ENCODE measurements at regions not wholly inside any gene's neighbourhood (a gene's known extent, or its start where the extent isn't known, plus 50 kb on each side); places are given as distances from the start of the nearest gene placed in this dataset.
"Not testable (repeated sequence)": the region's sequence is repeated elsewhere in the genome, so short reads cannot be mapped to it uniquely, and the experiment has no call there.

GRCh38 chr7:86592185-86592584 lies 51.5 kb upstream of the GRM3 start:
- intact Hi-C loops (cut with micrococcal nuclease): no loop called here

- intact Hi-C loops (cut with micrococcal nuclease): no loop called here
Observed at GRCh38 chr7:86574006-86574405, 69.7 kb upstream of the GRM3 start.

- intact Hi-C loops (cut with micrococcal nuclease): no loop called here
Observed at GRCh38 chr7:86558680-86559501, 84.8 kb upstream of the GRM3 start.

- intact Hi-C loops (cut with micrococcal nuclease): no loop called here
Observed at GRCh38 chr7:86534641-86535040, 109.1 kb upstream of the GRM3 start.

GRCh38 chr7:86504229-86504628 lies 139.5 kb upstream of the GRM3 start:
- intact Hi-C loops (cut with micrococcal nuclease): no loop called here

GRCh38 chr7:86499986-86500385 lies 143.7 kb upstream of the GRM3 start:
- intact Hi-C loops (cut with micrococcal nuclease): no loop called here

GRCh38 chr7:86485827-86486226 lies 157.9 kb upstream of the GRM3 start:
- intact Hi-C loops (cut with micrococcal nuclease): no loop called here

GRCh38 chr7:86479144-86479543 lies 164.6 kb upstream of the GRM3 start:
- intact Hi-C loops (cut with micrococcal nuclease): no loop called here

- intact Hi-C loops (cut with micrococcal nuclease): no loop called here
Observed at GRCh38 chr7:86477343-86477935, 166.3 kb upstream of the GRM3 start.

- intact Hi-C loops (cut with micrococcal nuclease): no loop called here
Observed at GRCh38 chr7:86470763-86471162, 172.9 kb upstream of the GRM3 start.

GRCh38 chr7:86469680-86470295 lies 173.9 kb upstream of the GRM3 start:
- intact Hi-C loops (cut with micrococcal nuclease): loop anchor here (1.0 kb wide), 1 partner anchor 579 kb away; no protein-coding TSS in a partner anchor

GRCh38 chr7:86454753-86455152 lies 189.0 kb upstream of the GRM3 start:
- intact Hi-C loops (cut with micrococcal nuclease): no loop called here

- intact Hi-C loops (cut with micrococcal nuclease): no loop called here
Observed at GRCh38 chr7:86453454-86453853, 190.3 kb upstream of the GRM3 start.

GRCh38 chr7:86448856-86449255 lies 194.9 kb upstream of the GRM3 start:
- intact Hi-C loops (cut with micrococcal nuclease): no loop called here

GRCh38 chr7:86445285-86445684 lies 198.4 kb upstream of the GRM3 start:
- intact Hi-C loops (cut with micrococcal nuclease): no loop called here

GRCh38 chr7:86444245-86444644 lies 199.5 kb upstream of the GRM3 start:
- intact Hi-C loops (cut with micrococcal nuclease): no loop called here

GRCh38 chr7:86440420-86440819 lies 203.3 kb upstream of the GRM3 start:
- intact Hi-C loops (cut with micrococcal nuclease): not testable (repeated sequence)

- intact Hi-C loops (cut with micrococcal nuclease): no loop called here
Observed at GRCh38 chr7:86437951-86438450, 205.7 kb upstream of the GRM3 start.

- intact Hi-C loops (cut with micrococcal nuclease): no loop called here
Observed at GRCh38 chr7:86431761-86432160, 211.9 kb upstream of the GRM3 start.

GRCh38 chr7:86411814-86412213 lies 231.9 kb upstream of the GRM3 start:
- intact Hi-C loops (cut with micrococcal nuclease): no loop called here

- intact Hi-C loops (cut with micrococcal nuclease): no loop called here
Observed at GRCh38 chr7:86407291-86407690, 236.4 kb upstream of the GRM3 start.

- intact Hi-C loops (cut with micrococcal nuclease): no loop called here
Observed at GRCh38 chr7:86391813-86392212, 251.9 kb upstream of the GRM3 start.

All from T-helper 2 cell treated with Interferon-gamma antibody and Interleukin-4, amounts not matched to agents 100 ng/mL and 5 ng/mL, for 36 hours (primary cell).